NCI-H82 (cell line): ENCODE measurements at regions not wholly inside any gene's neighbourhood (a gene's known extent, or its start where the extent isn't known, plus 50 kb on each side); places are given as distances from the start of the nearest gene placed in this dataset.

Experiments
- DNase-seq: peaks from one replicate; lab custom pipeline; 2025; lab: John Stamatoyannopoulos, UW

GRCh38 chr13:83333614-83334388 is 548.5 kb downstream of the SLITRK1 start:
- DNase-seq: no peak

GRCh38 chr13:83332751-83333150 is 549.5 kb downstream of the SLITRK1 start:
- no peak for DNase-seq

- no peak for DNase-seq
These were observed 555.2 kb downstream of the SLITRK1 start for GRCh38 chr13:83327091-83327490.

DNA sequence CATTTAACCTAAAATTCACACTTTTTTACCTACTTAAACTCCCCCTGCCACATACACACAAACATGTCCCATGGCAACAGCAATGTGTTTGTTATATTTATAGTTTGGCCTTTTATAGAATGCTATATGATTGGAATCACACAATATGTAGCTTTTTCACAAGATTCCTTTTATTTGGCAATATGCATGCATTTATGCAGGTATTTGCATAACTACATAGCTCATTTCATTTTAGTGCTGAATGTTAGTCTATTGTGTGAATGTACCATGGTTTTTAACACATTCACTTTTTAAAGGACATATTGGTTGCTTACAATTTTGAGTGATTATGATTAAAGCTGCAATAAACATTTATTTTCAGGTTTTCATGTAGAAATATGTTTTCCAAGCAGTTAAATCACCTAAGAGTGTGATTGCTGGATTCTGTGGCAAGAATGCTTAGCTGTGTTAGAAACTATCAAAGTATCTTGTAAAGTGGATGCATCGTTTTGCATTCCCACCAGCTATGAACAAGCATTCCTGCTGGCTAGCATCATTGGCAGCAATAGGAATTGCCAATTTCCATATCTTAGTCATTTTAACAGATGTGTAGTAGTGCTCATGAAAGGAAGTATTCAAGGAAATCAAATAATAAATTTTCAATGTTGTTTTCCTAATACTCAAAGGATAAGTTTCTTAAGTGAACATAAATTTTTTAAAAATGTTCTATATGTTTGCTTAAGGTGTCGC is 557.0 kb downstream of the SLITRK1 start:
- no peak for DNase-seq

GRCh38 chr13:83311886-83312577 is 570.2 kb downstream of the SLITRK1 start:
- DNase-seq: no peak

GRCh38 chr13:83298617-83299016 is 583.7 kb downstream of the SLITRK1 start:
- DNase-seq: peak; percentile 13

DNA sequence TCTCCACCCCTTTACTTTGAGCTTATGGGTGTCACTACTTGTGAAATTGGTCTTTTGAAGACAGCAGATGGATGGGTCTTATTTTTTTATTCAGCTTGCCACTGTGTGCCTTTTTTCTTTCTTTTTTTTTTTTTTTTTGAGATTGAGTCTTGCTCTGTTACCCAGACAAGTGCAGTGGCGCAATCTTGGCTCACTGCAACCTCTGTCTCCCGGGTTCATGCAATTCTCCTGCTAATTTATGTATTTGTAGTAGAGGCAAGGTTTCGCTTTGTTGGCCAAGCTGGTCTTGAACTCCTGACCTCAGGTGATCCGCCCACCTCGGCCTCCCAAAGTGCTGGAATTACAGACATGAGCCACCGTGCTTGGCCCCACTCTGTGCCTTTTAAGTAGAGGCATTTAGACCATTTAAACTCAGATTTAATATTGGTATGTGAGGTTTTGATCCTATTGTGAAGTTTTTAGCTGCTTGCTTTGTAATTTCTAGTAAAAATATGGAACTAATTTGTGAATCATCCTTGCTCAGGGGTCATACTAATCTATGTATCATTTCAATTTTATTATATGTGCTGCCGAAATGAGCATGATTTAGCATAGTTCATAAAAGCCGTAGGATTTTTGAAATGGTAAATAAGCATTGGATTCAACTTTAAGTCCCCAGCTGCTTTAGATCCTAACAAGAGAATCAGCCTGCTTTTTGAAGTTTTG is 584.5 kb downstream of the SLITRK1 start:
- no peak for DNase-seq

GRCh38 chr13:83295686-83296085 is 586.6 kb downstream of the SLITRK1 start:
- no peak for DNase-seq

- DNase-seq: no peak
These were observed 595.5 kb downstream of the SLITRK1 start for GRCh38 chr13:83286737-83287136.

GRCh38 chr13:83281654-83282053 is 600.6 kb downstream of the SLITRK1 start:
- no peak for DNase-seq

- no peak for DNase-seq
These were observed 607.6 kb downstream of the SLITRK1 start for GRCh38 chr13:83274679-83275078.

DNA sequence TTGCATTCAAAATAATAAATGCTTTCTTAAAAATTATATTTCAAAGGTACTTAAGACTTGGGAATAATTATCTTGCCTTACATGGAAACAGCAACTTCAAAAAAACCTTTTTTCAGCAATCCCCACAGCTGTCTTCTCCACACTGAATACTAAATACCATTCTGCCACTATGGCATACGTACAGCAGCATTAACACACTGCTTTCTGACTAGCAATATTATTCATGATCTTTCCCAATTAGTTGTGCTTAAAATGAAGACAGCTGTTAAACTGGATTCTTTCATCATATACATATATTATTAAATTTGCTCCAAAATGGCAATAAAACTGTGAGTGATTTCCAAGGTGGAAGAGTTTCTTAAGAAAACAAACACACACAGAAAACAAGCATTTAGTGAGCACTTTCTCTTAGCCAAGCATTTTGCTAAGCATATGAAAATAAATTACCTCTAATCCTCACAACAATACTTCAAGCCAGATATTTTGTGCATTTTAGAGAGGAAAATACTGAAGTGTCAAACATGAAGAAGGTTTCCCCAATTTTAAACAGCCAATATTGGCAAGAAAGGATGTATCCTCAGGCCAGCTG is 609.5 kb downstream of the SLITRK1 start:
- no peak for DNase-seq

DNA sequence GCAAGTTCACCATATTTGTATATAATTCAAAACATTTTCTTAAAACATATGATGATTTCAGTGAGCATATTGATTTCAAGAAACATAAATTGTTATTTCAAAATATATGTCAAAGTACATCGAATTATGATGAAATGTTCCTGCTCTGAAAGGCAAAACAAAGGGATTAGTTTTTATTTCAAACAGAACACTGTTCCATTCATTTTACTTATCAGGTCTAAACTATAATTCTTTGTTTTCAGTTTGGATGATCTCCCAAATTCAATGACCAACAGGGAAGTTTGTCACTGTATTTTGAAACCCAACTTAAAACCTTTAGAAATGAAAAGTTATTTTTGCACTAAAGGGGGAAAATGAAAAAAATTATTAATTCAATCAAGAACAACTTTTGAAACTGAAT is 610.2 kb downstream of the SLITRK1 start:
- DNase-seq: no peak

DNA sequence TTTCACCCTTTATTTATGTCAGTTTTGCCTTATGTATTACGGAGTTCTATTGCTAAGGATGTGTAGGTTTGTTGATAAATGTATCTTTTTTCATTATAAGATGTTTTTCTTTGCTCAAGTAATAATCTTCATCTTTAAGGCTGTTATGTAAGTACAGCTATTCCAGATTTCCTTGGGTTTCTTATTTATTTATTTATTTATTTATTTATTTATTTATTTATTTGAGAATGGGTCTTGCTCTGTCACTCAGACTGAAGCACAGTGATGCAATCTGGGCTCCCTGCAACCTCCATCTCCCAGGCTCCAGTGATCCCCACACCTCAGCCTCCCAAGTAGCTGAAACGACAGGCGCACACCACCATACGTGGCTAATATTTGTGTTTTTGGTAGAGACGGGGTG is 617.0 kb downstream of the SLITRK1 start:
- no peak for DNase-seq

DNA sequence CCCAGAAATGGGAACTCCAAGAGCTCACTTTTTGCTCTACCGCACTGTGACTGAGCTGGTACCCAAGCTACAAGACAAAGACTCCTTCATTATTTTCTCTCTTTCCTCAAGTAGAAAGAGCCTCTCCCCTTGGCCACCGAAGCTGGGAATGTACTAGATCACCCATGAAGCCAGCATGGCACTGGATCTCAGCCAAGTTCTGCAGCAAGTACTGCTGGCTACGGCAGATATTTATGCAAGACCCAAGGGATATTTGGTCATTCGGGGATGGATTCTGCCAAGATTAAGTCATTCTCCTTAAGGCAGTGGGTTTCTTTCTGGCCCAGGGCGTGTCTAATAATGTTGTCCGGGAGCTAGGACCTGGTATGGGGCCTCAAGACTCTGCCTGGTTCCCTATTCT is 633.5 kb downstream of the SLITRK1 start:
- DNase-seq: no peak

DNA sequence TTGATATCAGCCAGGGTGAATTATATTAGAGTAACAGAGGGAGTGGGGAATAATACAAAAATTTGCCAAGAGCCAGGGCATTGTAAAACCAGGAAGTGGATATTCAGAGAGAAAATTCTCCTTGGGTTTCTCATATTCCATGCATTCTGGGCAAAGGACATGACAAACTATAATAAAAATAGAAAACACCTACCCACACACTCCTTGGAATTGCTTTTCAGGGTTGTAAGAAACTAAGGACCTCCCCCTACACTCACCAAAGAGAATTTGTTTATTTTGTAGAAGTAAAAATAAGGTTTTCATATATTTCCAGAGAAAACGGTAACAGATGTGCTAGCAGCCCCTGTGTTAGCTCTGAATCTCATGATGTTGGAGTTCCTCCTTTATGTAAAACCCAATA is 649.6 kb downstream of the SLITRK1 start:
- no peak for DNase-seq

- no peak for DNase-seq
These were observed 652.5 kb downstream of the SLITRK1 start for GRCh38 chr13:83229574-83230305.

GRCh38 chr13:83223546-83223945 is 658.7 kb downstream of the SLITRK1 start:
- DNase-seq: no peak

GRCh38 chr13:83221813-83222241 is 660.4 kb downstream of the SLITRK1 start:
- DNase-seq: no peak

GRCh38 chr13:83221256-83221655 is 661.0 kb downstream of the SLITRK1 start:
- peak; percentile 63 for DNase-seq

GRCh38 chr13:83220241-83220640 is 662.0 kb downstream of the SLITRK1 start:
- DNase-seq: no peak
